Hematopoietic multipotent progenitor cell (in vitro differentiated cells): ENCODE measurements at regions not wholly inside any gene's neighbourhood (a gene's known extent, or its start where the extent isn't known, plus 50 kb on each side); places are given as distances from the start of the nearest gene placed in this dataset.

Experiments
- DNase-seq, 3 donors: peaks; one replicate each; pipeline ENCODE4 v3.0.0-alpha.2; 2011 to 2015; ENCODE audit warnings: low read depth in 2 of 3, low spot score in 2 of 3

DNA sequence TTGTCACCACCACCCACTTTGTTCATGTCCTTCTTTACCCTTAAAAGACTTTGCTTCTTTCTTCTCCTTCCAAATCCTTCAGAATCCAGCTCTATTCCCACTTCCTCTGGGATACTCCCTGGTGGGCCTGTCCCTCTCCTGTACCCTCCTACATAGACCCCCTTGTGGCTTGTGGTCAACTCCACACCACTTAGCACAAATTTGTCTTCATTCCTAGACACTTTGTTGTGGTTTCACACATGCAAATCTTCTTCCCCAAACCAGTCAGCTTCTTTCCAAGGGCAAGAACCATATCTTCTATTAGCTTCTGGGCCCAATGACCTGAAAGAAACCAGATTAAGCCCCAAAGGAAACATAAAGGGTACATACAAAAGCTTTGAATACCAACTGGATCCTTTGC is 342.4 kb downstream of the TNS1 start:
- no peak for DNase-seq

DNA sequence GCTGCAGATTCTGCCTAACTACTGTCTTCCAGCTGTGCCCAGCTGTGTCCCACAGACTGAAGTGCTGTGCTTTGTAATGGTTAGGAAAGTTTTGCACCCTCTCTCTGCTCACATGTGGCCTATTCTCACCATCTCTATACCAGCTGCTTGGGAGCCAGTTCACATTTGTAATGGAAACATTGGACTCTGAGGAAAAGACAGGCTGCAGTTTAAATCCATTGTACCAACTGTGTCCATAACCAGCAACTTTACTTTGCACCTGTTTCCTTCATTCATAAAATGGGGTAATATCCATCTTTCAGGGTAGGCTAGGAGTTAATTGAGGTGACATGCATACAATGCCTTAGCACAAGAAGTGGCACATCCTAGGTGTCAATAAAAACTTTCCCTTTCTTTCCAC is 344.0 kb downstream of the TNS1 start:
- no peak for DNase-seq

DNA sequence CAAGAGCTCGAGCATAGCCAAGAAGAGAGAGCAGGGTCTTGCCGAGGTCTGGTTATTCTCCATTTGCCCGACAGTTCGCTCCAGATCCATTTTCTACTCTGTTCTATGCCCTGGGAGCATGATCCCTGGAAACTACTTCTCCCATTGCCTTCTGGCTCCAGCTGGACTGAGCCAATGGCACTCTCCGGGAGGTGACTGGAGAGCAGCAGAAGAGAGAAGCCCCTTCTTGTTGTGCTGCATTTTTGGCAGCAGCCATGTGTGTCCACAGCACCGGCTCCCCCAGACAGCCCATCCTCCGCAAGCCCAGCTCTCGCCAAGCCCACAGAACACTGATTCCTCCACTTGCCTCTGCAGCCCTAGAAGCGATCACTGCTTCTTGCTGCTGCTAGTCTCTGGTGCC is 345.5 kb downstream of the TNS1 start:
- no peak for DNase-seq

DNA sequence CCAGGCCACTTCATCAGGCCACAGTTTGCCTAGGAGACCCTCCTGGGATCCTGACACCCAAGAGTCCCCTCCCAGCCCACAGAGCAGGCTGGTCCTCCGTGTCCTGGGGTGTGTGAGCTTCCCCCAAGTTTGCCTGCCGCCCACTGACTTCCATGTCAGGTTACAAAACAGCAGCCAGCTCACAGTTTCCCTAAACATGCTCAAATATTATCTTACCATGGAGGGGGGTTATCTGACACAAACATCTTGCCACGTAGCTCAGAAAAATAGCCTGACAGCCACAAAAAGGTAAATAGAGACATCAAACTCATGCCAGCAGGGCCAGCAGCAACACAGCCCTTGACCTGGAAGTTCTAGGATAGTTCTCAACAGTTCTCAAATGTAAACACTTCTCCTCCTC is 346.5 kb downstream of the TNS1 start:
- DNase-seq, result no peak

DNA sequence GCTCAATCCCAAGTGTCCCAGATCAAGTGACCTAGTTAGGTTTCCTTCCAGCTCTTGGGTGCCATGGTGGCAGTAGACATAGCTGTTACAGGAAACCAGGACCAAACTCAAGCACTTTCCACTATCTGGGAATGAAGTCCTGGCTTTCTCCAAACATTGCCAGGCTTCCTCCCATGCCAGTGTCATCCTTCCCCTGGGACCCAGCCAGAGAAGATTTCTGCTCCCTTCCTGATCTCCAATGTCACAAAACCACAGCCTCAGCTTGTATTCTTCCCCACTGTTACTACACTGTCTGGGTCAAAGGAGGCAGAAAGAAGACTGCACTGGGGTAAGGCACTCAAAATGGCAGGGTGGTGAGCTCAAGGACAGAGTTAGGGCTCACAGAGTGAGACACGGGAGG is 347.1 kb downstream of the TNS1 start:
- no peak for DNase-seq

DNA sequence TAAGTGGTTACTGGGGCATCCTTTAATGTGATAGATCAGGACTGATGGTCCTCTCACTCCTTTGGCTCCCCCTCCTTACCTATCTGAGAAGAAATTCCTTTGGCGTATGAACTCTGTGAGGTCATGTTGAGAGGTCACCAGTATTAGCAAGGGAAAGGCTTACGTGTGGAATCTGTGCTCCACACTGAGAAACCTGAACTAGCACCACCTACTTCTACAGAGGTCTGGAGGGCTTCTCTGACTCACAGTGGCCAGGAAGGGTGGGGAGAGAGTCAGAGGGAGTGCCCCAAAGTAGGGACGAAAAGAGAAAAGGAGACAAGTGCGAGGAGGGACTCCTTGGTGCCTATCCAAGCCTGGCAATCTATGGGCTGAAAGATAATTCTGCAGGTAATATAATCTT is 348.6 kb downstream of the TNS1 start:
- DNase-seq, result no peak

DNA sequence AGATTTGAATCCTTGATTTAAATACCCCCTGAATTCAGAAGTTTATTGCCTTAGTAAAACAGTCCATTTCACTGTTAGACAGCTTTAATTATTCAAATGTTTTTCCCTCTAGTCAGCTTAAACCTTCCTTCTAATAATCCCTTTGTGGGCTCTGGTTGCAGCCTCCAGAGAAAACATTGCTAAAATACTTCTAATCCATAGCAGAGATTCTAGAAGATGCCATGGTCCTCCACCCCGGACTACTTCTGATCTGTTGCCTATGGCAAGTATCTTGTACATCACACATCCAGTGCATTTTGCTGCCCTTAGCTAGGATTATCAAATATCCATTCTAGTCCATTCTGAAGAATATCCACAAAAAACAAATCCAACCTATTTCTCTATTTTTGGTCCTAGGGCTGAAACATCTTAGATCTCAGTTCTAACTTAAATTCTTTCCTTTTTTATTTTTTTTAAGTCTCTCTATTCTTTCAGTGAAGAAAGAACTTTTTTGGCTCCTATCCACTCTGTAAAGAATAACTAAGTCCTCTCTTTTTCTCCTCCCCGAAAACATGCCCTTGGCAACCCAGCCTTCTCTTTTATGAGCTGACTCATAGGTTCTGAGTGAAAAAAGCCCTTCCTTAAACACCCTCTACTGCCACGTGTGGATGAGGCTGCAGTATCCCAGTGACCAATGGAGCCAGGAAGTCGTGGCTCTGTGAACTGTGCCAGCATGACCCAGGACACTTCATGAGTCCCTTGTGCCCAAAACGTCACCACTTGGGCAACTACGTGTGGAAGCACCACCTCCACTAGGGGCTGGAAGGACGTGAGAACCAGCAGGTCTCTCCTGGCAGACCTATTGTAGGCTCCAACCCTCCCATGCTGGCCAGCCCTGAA is 349.8 kb downstream of the TNS1 start:
- DNase-seq, result peak in 2 of 3 donors; percentile 3 to 4

DNA sequence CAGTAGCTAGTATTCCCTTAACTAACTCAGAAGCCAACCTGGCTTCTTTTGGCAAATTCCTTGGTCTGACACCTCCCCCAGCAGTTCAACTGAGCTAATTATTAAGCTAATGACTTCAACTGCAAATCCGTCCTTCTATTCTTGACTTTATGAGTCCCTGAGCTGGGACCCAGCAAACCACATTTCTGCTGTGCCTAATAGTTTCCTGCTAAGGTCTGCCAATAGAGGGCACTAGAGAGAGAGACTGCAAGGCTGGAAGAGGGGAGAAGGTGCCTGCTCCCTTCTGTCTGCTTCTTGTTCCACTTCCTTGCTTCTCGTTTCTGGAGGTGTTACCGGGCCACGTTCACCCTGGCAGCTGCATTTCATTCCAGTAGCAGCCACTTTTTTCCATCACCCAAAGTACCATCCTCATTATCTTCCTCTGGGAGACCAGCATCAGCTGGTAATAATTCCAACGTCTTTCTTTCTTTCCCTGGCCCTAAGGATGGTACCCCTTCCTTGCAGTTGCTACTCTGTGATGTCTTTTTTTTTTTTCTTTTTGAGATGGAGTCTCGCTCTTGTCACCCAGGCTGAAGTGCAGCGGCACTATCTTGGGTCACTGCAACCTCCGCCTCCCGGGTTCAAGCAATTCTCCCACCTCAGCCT is 352.0 kb downstream of the TNS1 start:
- peak in 2 of 3 donors; percentile 40 to 76 for DNase-seq

DNA sequence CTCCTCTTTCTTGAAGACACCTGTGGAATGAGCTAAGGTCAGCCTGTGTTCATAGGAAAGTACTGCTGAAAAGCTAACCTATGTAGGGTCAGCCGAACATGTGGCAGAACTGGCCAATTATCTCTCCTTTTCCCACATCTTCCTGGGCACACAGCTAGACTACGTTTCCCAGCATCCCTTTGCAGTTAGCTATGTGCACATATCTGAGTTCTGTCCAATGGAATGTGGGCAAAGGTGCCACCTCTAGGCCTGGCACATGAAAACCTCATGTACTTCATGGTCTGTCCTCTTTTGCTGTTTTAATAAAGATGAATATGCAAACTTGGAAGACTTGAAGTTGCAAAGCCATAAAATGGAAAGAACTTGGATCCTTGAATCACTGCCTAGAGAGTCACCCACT is 352.6 kb downstream of the TNS1 start:
- no peak for DNase-seq

DNA sequence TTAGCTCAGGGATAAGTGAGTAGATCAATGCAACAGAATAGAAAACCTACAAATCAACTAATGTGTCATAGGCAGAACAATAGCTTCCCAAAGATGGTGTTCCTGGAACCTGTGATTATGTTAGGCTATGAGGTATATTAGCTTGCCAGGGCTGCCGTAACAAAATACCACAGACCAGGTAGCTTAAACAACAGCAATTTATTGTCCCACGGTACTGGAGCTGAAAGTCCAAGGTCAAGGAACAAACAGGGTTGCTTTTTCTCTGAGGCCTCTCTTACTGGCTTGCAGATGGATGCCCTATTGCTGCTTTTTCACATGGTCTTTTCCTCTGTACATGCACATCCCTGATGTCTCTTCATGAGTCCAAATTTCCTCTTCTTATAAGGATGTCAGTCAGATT is 354.9 kb downstream of the TNS1 start:
- DNase-seq, result no peak

DNA sequence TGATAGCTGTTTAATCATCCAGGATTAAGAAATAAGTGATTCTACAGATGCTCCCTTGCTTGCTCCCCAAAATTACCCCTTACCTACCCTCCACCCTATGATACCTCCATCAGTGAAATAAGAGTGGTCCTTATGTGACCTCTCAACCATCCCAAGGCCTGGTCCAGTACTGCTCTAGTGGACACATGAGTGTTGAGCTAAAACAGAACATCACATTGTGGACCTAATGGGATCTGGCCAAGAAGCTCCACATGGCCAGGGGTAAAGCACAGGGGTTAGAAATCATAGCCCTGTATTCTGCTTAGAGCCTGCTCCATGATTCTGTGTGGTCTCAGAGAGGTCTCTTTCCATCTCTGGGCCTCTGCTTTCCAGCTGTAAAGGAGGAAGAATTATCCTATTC is 355.6 kb downstream of the TNS1 start:
- no peak for DNase-seq

DNA sequence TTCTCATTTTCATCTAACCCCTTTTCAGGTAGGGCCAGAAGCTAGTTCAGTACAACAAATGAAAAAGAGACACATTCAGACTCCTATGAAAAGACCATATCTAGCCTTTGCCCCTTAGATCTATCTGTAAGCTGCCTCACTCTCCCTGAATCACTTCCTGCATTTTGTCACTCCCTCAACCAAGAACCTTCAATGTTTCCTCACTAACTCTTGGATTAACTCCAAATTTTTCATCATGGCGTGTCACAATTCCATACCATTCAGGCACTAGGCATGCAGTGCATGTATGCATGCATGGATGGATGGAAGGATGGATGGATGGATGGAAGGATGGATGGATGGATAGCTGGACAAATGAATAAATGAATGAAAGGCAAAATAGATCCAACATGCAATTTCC is 356.9 kb downstream of the TNS1 start:
- no peak for DNase-seq

DNA sequence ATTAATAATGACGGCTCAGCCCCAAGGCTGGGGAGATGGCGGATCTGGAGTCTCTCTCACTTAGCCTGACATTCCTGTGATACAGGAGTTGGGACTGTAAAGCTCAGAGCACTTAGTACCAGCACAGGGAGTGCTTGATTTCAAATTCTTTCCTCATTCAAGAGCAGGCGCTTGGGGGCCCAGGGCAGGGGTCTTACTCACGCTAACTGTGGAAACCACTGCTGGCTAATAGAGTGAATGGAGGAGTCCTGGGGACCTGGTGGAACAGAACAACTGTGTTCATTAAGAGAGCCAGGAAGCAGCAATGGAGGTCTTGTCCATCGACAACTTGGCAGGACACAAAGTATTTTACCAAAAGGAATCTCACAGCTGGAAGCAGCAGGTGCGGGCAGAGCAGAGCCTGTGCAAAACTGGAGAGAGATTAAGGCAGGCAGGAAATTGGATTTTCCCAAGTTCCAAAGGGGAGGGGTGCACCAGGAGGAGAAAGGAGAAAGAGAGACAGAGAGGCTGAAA is 358.9 kb downstream of the TNS1 start:
- DNase-seq, result no peak

DNA sequence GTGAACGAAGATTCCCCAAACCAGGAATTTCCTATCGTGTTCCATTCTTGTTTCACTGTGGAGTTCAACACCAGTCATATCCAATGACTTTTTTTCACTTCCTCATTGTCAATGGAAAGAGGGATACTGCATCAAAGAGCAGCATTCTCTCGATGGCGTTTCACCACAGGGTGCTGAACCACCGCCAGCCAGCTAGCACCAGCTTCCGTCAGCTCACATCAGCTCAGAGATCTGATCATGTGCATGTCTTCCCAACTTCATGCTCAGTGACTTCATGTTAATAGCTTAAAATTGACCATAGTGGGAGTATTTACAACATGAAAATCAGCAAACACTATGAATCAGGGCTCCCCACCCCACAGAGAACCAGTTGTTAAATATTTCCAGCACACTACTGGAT is 359.9 kb downstream of the TNS1 start:
- no peak for DNase-seq

DNA sequence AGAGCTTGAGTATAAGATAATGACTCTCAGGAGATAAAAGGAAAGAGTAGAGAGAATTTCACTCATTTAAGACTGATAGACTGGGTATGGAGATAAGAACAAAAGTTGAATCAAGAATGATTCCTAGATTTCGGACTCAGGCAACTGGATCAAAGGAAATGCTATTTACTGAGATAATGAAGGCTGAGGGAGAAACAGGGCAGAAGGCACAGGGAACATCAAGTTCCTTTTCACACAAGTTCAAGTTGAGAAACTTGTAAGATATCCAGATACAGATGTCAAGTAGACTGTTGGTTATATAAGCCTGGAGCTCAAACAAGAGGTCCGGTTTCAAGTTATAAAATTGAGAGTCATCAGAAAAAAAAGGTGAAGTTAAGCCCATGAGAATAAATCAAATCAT is 360.8 kb downstream of the TNS1 start:
- DNase-seq, result no peak

DNA sequence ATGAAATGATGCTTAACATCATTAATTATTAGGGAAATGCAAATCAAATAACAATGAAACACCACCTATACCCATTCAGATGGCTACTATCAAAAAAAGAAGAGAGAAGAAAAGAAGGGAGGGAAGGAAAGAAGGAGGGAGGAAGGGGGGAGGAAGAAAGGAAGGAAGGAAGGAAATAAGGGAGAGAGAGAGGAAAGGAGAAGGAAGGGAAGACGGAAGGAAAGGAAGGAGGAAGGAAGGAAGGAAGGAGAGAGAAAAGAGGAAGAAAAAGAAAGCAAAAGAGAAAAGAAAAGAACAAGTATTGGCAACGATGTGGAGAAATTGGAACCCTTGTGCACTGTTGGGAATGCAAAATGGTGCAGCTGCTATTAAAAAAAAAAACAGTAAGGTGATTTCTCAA is 363.3 kb downstream of the TNS1 start:
- DNase-seq, result no peak

DNA sequence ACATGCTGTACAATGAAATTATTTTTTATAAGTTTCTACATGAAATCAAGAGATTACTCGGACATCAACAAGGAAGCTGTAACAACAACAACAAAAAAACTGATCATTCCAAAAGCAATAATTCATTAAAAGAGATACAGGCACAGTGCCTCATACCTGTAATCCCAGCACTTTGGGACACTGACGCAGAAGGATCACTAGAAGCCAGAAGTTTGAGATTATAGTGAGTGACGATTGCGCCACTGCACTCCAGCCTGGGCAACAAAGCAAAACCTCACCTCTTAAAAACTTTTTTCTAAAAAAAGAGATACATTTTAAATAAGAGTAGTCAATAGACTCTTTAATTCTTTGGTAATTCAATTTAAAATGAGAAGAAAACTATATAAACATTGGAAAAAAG is 364.3 kb downstream of the TNS1 start:
- DNase-seq, result no peak

DNA sequence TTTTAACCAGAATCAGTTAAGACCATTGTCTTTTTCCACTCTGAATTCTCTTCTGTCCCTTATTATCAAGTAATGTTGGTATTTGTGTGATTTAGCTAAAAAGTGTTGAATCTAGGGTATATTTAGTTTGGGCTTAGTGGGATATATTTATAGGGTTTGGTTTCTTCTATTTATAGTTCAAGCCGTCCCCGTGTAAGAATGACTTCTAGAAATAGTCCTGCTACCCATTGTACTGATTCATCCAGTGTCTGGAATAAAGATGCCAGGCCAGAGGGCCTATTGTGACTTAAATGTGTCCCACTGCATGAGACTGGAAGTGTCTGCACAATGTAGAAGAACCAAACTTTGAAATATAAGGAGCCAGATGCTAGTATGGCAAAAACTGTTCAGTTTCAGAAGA is 364.8 kb downstream of the TNS1 start:
- DNase-seq, result no peak

DNA sequence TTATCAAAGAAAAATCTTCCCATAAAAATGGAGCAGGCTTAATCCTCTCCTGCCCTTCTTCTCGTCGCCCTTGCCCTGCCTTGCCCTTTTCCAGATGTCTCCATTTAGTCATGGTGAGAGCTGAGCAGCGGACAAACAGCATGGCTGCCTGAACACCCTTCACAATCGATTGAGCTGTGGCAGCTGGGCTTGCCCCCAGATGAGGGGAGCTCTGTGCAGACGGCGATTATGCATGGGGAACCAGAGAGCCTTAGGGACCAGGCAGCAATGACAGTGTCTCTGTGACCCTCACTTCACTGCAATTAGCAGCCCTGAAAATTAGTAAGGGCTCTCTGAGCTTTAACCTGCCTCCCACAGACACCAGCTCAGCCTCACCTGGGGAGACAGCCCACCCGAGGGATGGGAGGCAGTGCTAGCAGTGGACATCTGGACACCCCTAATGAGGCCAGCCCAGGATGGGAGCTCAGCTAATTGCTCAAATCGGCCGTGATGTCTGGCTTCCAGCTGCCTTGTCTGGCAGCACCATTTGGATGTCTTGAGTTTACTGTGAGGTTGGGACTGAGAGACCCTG is 365.7 kb downstream of the TNS1 start:
- no peak for DNase-seq

DNA sequence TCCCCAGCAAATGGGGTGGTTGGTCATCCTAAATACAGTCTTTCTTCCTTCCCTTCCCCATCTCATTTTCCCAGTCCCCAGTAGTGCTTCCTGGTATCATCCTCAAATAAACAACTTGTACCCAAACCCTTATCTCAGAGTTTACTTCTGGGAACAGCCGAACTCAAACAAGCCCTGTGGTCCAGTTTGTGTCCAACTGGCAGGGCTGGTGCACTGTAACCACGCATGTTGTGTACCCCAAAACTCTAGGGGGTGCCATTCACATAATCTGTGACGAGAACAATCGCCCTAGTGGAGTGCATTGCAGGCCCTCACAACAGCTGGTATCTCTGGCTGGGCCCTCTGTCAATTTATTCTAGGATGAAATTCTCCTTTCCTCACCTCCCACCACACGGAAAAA is 366.2 kb downstream of the TNS1 start:
- no peak for DNase-seq

DNA sequence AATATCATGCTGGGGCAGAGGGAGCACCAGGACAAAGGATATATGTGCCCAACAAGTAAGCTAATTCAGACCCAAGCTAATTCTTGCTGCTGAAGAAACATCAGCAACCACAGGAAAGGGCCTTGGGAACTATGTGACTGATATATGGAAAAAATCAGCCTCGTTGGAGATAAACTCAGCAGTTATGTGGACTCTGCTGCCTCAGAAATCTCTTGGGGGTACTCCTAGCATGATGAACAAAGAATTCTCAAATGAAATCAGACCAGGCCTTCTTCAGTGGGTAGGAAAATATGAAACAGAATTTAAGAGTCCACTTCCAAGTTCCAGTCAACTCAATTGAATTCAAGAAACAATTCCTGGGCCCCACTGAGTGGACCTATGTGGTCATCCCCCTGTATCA is 367.9 kb downstream of the TNS1 start:
- no peak for DNase-seq

DNA sequence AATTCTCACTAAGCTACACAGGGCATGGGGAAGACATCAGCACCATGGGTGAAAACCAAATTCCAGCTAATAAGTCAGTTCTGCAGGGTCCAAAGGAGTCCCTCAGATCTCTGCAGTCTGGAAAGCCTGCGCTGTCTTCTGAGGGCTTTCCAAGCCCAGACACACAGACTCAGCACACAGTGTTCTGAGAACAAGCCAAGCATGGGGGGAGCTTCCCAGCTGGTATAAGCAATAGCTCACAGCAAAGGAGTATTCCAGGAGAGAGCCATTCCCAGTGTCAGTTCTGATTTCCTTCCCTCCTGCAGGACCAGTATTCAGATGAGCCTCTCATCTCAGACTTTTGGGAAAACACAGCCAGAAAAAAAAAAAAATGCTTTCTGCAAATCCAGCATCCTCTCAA is 370.8 kb downstream of the TNS1 start:
- DNase-seq, result no peak
